SK-N-MC (cell line): ENCODE measurements at regions not wholly inside any gene's neighbourhood (a gene's known extent, or its start where the extent isn't known, plus 50 kb on each side); places are given as distances from the start of the nearest gene placed in this dataset.

ENCODE experiments used
- EZH2 ChIP-seq: fragments of 200-600 bp; sonication (generic); IDR thresholded peaks from one replicate; pipeline ENCODE4 v1.6.1; 2017; ENCODE audit warnings: antibody characterized with exemption
- FOXP2 ChIP-seq: optimal IDR thresholded peaks from 2 replicates; pipeline ENCODE3; 2011; ENCODE audit warnings: mild to moderate bottlenecking, moderate library complexity; ENCODE audit not compliant: insufficient read depth; ENCODE audit errors: extremely low read length, control extremely low read depth
- POLR2AphosphoS5 ChIP-seq: IDR thresholded peaks from 2 replicates; pipeline ENCODE4 v1.6.1; 2012; ENCODE audit warnings: mild to moderate bottlenecking, low read depth, low read length, borderline replicate concordance

DNA sequence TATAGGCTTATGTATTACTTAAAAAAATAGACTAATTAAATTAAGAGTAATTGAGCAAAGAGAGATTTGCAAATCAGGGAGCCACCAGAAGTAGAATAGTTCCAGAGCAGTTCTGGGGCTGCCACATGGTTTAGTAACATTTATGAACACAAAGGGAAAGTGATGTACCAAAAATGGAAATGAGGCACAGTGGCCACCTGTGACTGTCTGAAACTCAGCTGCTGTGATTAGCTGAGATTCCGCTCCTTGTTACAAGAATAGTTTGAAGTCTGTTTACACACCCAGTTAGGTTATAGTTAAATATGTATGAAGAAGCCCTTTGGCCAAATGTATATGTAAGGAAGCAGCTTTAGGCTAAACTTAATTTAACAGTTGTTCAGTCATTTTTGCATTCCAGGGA is 901.5 kb upstream of the CHORDC1 start:
- TF ChIP-seq POLR2AphosphoS5 = no peak
- no peak for TF ChIP-seq EZH2
- TF ChIP-seq FOXP2 = no peak
